Bronchial epithelial cell (primary cell): ENCODE measurements at regions not wholly inside any gene's neighbourhood (a gene's known extent, or its start where the extent isn't known, plus 50 kb on each side); places are given as distances from the start of the nearest gene placed in this dataset.

Source experiments
- DNase-seq: peaks from one replicate; pipeline ENCODE4 v3.0.0-alpha.2; 2010; ENCODE audit warnings: low read depth
- FAIRE-seq: peaks from 2 replicates; lab custom pipeline; 2011; peaks lifted over from hg19 to GRCh38; lab: Jason Lieb, UNC
- H3K27me3 ChIP-seq: 2 replicates; pipeline ENCODE4 v1.5.1; 2011; ENCODE audit warnings: low read length; ENCODE audit not compliant: control insufficient read depth, insufficient read depth
- H3K36me3 ChIP-seq: 2 replicates; pipeline ENCODE4 v1.5.1; 2011; ENCODE audit warnings: low read length; ENCODE audit not compliant: control insufficient read depth, insufficient read depth
- H3K4me3 ChIP-seq: 2 replicates; pipeline ENCODE4 v1.5.1; 2011; ENCODE audit warnings: mild to moderate bottlenecking, low read depth, low read length, control low read depth
- TF ChIP-seq, protein P1 (sequence below): IDR thresholded peaks from 2 replicates; pipeline ENCODE4 v1.5.1; 2011; ENCODE audit warnings: mild to moderate bottlenecking, moderate library complexity, low read length, control low read depth, inconsistent platforms; ENCODE audit not compliant: insufficient read depth, severe bottlenecking

DNA sequence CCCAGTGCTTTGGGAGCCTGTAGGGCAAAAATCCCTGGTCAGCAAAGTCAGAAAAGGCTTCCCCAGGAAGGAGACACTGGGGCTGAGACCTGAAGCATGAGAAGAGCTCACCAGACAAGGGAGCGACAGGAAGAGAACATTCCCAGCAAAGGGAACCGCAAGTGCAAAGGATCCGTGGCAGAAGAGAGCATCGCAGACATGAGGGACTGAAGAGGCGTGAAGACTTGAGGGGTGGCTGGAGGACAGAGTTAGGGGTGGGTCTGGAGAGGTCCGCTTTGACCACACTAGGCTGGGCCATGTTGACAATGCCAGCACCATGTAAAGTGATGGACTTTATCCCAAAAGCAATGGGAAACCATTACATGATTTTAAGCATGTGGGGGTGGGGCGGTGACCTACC lies 128.1 kb upstream of the IRX3 start:
- no peaks in the 10 kb centered on the region for H3K27me3 ChIP-seq
- TF ChIP-seq, protein P1, sequence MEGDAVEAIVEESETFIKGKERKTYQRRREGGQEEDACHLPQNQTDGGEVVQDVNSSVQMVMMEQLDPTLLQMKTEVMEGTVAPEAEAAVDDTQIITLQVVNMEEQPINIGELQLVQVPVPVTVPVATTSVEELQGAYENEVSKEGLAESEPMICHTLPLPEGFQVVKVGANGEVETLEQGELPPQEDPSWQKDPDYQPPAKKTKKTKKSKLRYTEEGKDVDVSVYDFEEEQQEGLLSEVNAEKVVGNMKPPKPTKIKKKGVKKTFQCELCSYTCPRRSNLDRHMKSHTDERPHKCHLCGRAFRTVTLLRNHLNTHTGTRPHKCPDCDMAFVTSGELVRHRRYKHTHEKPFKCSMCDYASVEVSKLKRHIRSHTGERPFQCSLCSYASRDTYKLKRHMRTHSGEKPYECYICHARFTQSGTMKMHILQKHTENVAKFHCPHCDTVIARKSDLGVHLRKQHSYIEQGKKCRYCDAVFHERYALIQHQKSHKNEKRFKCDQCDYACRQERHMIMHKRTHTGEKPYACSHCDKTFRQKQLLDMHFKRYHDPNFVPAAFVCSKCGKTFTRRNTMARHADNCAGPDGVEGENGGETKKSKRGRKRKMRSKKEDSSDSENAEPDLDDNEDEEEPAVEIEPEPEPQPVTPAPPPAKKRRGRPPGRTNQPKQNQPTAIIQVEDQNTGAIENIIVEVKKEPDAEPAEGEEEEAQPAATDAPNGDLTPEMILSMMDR: no peak
- DNase-seq (no peak), FAIRE-seq (no peak)
- H3K36me3 ChIP-seq: no peaks in the 10 kb centered on the region
- no peak overlapping the region for H3K4me3 ChIP-seq

DNA sequence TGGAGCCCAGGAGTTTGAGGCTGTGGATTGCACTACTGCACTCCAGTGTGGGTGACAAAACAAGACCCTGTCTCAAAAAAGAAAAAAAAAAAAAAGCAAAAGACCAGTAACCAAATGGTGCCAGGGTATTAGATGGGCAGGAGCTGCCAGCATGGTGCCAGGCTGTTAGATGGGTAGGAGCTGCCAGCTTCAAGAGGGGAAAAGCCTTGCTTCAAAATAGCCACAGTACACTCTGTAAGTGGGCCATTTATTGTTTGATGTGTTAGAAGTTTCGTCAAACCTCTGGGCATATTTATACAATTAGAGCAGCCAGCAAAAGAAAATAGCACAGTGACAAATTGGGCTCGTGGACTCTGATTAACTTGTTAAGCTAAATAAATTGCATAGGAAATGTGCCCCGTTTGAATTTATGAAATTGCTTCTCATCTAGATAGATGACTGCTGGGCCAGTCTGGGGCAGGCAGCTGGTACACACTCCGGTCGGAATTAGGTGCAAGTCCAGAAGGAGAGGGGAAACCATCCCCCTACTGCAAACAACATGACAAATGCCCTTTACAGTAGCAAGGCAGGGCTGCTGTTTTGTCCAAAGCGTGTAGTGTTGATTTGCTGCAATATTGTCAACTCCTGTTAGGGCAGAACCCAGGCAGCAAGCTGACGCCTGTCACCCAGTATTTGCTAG lies 126.3 kb upstream of the IRX3 start:
- H3K4me3 ChIP-seq: no peak overlapping the region
- DNase-seq (no peak), FAIRE-seq (no peak)
- TF ChIP-seq, protein P1: no peak
- H3K27me3 ChIP-seq: no peaks in the 10 kb centered on the region
- H3K36me3 ChIP-seq: no peaks in the 10 kb centered on the region

DNA sequence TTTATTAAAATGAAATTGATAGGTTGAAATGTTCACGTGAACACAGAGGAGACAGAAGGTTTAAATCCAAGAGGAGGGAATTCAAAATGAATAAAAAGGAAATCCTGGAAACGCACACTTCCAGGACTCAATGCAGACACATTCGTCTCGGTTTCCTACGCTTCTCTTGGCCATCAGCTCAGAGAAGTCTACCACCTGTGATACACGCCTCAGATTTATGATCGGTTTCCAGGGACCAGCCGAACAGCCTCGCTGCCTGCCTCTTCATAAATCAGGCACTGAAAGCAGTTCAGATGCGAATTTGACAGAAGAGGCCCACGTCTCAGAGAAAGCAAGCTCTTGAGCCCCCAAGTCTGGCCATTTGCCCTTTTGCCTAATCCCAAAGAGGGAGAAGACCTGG lies 125.5 kb upstream of the IRX3 start:
- no peak overlapping the region for H3K4me3 ChIP-seq

DNA sequence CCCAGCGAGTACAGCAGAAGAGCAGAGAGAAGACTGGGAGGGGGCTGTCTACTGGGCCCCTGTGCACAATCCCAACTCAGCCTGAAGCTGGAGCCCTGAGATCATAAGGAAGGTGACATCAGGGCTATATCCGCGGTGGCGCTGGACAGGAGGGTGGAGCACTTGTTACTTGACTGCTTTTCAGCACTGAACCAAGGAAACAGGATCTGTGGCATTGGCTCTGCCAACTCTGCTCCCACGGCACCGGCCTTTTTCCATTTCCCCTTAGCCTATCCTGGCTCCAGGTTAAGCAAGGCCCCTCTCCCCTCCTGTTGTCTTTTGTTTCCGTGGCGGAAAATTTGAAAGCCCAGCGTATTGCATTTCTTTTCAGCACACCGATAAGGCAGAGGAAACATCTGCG lies 125.0 kb upstream of the IRX3 start:
- TF ChIP-seq, protein P1: no peak
- no peak for DNase-seq
- no peak for FAIRE-seq
- Histone ChIP-seq H3K36me3 (no peaks in the 10 kb centered on the region), H3K27me3 (no peaks in the 10 kb centered on the region), H3K4me3 (no peak overlapping the region)

More for the DNA sequence above, 125.5 kb upstream of the IRX3 start:
- no peaks in the 10 kb centered on the region for H3K36me3 ChIP-seq
- H3K27me3 ChIP-seq: no peaks in the 10 kb centered on the region
- DNase-seq (no peak), FAIRE-seq (no peak)
- TF ChIP-seq, protein P1: no peak

DNA sequence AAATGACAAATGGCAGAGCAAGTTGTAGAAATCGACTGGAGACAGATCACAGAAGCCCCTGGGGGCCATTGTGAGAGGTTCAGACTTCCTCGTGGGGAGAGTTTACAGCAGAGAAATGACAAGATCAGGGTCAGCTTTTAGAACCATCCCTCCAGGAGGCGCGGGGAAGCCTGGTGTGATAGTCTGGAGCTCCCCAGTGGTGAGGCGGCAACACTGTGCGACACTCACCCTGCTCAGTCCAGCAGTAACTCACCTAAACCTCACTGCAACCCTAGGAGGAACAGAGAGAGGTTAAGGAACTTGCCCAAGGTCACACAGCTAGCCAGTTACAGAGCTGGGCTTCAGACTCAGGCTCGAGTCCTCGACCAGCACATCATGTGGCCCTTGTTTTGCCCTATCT lies 123.4 kb upstream of the IRX3 start:
- Histone ChIP-seq H3K36me3 (no peaks in the 10 kb centered on the region), H3K4me3 (no peak overlapping the region), H3K27me3 (no peaks in the 10 kb centered on the region)
- TF ChIP-seq, protein P1: no peak
- no peak for DNase-seq
- FAIRE-seq: no peak

DNA sequence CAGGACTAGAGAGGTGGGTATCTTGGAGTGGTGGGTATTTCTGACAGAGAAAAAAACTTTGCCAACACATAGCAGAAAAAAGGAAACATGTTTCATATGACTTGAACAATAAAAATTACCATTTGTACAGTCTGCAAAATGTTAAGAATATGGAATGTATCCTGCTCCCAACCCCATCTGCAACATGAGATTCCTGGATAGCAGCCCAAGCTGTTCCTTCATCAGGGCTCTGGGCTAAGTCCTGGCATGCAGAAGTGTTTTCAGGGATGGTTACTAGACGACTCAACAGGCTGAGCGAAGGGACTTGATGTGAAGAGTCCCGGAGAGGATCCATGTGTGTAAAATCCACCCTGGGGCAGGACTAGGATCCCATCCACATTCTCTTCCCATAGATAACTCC lies 121.0 kb upstream of the IRX3 start:
- H3K36me3 ChIP-seq: no peaks in the 10 kb centered on the region
- H3K4me3 ChIP-seq: no peak overlapping the region
- H3K27me3 ChIP-seq: peaks cover 4% of the 10 kb centered on the region
- no peak for FAIRE-seq
- DNase-seq: peak; percentile 61
- TF ChIP-seq, protein P1: no peak
